Mesenchymal stem cell (in vitro differentiated cells and primary cell): ENCODE measurements at regions not wholly inside any gene's neighbourhood (a gene's known extent, or its start where the extent isn't known, plus 50 kb on each side); places are given as distances from the start of the nearest gene placed in this dataset.
"Not testable (repeated sequence)": the region's sequence is repeated elsewhere in the genome, so short reads cannot be mapped to it uniquely, and the experiment has no call there.

Experiments used
- DNase-seq: peaks from one replicate; pipeline ENCODE4 v3.0.0-alpha.2; 2013
- H2AFZ ChIP-seq: one replicate; pipeline ENCODE4 v1.6.1; 2013; ENCODE audit warnings: low read depth, mild to moderate bottlenecking, control low read depth, inconsistent platforms, low read length, moderate library complexity
- H2AK5ac ChIP-seq: 2 replicates; pipeline ENCODE4 v1.6.1; 2013; ENCODE audit warnings: low read length, moderate library complexity, mild to moderate bottlenecking, inconsistent platforms; ENCODE audit not compliant: severe bottlenecking
- H2BK120ac ChIP-seq: one replicate; pipeline ENCODE4 v1.6.1; 2013; ENCODE audit warnings: low read depth, mild to moderate bottlenecking, inconsistent platforms, low read length, moderate library complexity
- H2BK12ac ChIP-seq, 2 experiments: one replicate each; pipeline ENCODE4 v1.6.1; 2013; ENCODE audit warnings: inconsistent platforms in 2 of 2, low read length in 2 of 2, mild to moderate bottlenecking in 2 of 2, moderate library complexity in 2 of 2, control low read depth in 1 of 2
- H2BK15ac ChIP-seq: one replicate; pipeline ENCODE4 v1.6.1; 2013; ENCODE audit warnings: mild to moderate bottlenecking, low read depth, inconsistent platforms; ENCODE audit not compliant: poor library complexity, severe bottlenecking
- H2BK5ac ChIP-seq: 2 replicates; pipeline ENCODE4 v1.6.1; 2013; ENCODE audit warnings: low read depth, mild to moderate bottlenecking, low read length, control low read depth, inconsistent platforms; ENCODE audit not compliant: poor library complexity, severe bottlenecking
- H3K14ac ChIP-seq, 2 experiments: one replicate each; pipeline ENCODE4 v1.6.1; 2013; ENCODE audit warnings: inconsistent platforms in 2 of 2, low read length in 2 of 2, control low read depth in 1 of 2, mild to moderate bottlenecking in 1 of 2, moderate library complexity in 1 of 2
- H3K18ac ChIP-seq, 2 experiments: one replicate each; pipeline ENCODE4 v1.6.1; 2013; ENCODE audit warnings: inconsistent platforms in 2 of 2, low read length in 2 of 2, control low read depth in 1 of 2, low read depth in 1 of 2, mild to moderate bottlenecking in 1 of 2
- H3K23ac ChIP-seq, 2 experiments: one replicate each; pipeline ENCODE4 v1.6.1; 2013; ENCODE audit warnings: inconsistent platforms in 2 of 2, low read length in 2 of 2, mild to moderate bottlenecking in 2 of 2, moderate library complexity in 2 of 2, control low read depth in 1 of 2
- H3K27ac ChIP-seq: 2 replicates; pipeline ENCODE4 v1.5.1; 2013; ENCODE audit warnings: mild to moderate bottlenecking, moderate library complexity, low read length, control low read depth, inconsistent platforms; ENCODE audit not compliant: poor library complexity, severe bottlenecking
- H3K27me3 ChIP-seq, 2 experiments: 2 replicates each; pipeline versions ENCODE4 v1.6.1 to v1.7.0; 2013; ENCODE audit warnings: low read length in 2 of 2, mild to moderate bottlenecking in 2 of 2, moderate library complexity in 2 of 2, control low read depth in 1 of 2, inconsistent platforms in 1 of 2; ENCODE audit not compliant: control insufficient read depth in 1 of 2, insufficient read depth in 1 of 2
- H3K36me3 ChIP-seq, 2 experiments: 2 replicates each; pipeline versions ENCODE4 v1.6.1 to v1.7.0; 2013; ENCODE audit warnings: low read length in 2 of 2, control low read depth in 1 of 2, inconsistent platforms in 1 of 2, low read depth in 1 of 2, mild to moderate bottlenecking in 1 of 2; ENCODE audit not compliant: insufficient read depth in 2 of 2, control insufficient read depth in 1 of 2
- H3K4ac ChIP-seq, 2 experiments: one replicate each; pipeline ENCODE4 v1.6.1; 2013; ENCODE audit warnings: inconsistent platforms in 2 of 2, low read length in 2 of 2, mild to moderate bottlenecking in 2 of 2, moderate library complexity in 2 of 2, control low read depth in 1 of 2, low read depth in 1 of 2
- H3K4me1 ChIP-seq: 2 replicates; pipeline ENCODE4 v1.6.1; 2013; ENCODE audit warnings: low read depth, low read length, control low read depth; ENCODE audit not compliant: control insufficient read depth, insufficient read depth
- H3K4me2 ChIP-seq: 2 replicates; pipeline ENCODE4 v1.6.1; 2013; ENCODE audit warnings: low read length, mild to moderate bottlenecking, inconsistent platforms; ENCODE audit not compliant: poor library complexity, severe bottlenecking
- H3K4me3 ChIP-seq, 2 experiments: 2 replicates each; pipeline versions ENCODE4 v1.5.1 to v1.7.0; 2013; ENCODE audit warnings: low read length in 2 of 2, mild to moderate bottlenecking in 2 of 2, control low read depth in 1 of 2, low read depth in 1 of 2; ENCODE audit not compliant: insufficient read depth in 1 of 2
- H3K79me1 ChIP-seq: replicated peaks from 2 replicates; pipeline ENCODE4 v1.6.1; 2013; ENCODE audit warnings: mild to moderate bottlenecking, control low read depth, low read length, inconsistent platforms; ENCODE audit not compliant: poor library complexity, severe bottlenecking
- H3K9ac ChIP-seq: 2 replicates; pipeline ENCODE4 v1.7.0; 2013; ENCODE audit warnings: mild to moderate bottlenecking, low read length, moderate library complexity
- H3K9me3 ChIP-seq: 2 replicates; pipeline ENCODE4 v1.7.0; 2013; ENCODE audit warnings: mild to moderate bottlenecking, low read length; ENCODE audit not compliant: control insufficient read depth
- H4K8ac ChIP-seq: one replicate; pipeline ENCODE4 v1.6.1; 2013; ENCODE audit warnings: inconsistent platforms, mild to moderate bottlenecking, low read length, moderate library complexity
- H4K91ac ChIP-seq: one replicate; pipeline ENCODE4 v1.6.1; 2013; ENCODE audit warnings: mild to moderate bottlenecking, low read length, inconsistent platforms
- WGBS: methylation state at CpG from one replicate; pipeline ENCODE4 v1.1.7; 2013; ENCODE audit warnings: mixed read lengths; 5-methylcytosine and 5-hydroxymethylcytosine counted together

- Histone ChIP-seq H2BK5ac (no peak overlapping the region), H2AK5ac (no peak overlapping the region), H3K4me1 (no peaks in the 10 kb centered on the region), H3K9ac (no peak overlapping the region), H3K23ac (no peak overlapping the region), H3K4me2 (no peak overlapping the region), H2BK15ac (no peak overlapping the region), H3K18ac (no peak overlapping the region), H3K79me1 (no peaks in the 10 kb centered on the region), H3K9me3 (peaks cover 4% of the 10 kb centered on the region), H3K14ac (no peak overlapping the region), H2BK120ac (no peak overlapping the region), H3K4ac (no peak overlapping the region), H3K27ac (no peak overlapping the region), H4K8ac (no peak overlapping the region), H2BK12ac (no peak overlapping the region), H2AFZ (no peak overlapping the region), H3K36me3 (no peaks in the 10 kb centered on the region), H3K27me3 (no peaks in the 10 kb centered on the region), H4K91ac (no peak overlapping the region), H3K4me3 (no peak overlapping the region)
- 74% methylated on average over 3 of the region's 3 CpGs for WGBS
- no peak for DNase-seq
Observed at GRCh38 chr11:34783816-34784317, 132.3 kb downstream of the APIP start.

GRCh38 chr11:34781826-34782225, 134.4 kb downstream of the APIP start:
- H3K9me3 ChIP-seq, H2AK5ac ChIP-seq, H3K79me1 ChIP-seq, H3K27me3 ChIP-seq, H3K36me3 ChIP-seq, H2AFZ ChIP-seq, H2BK120ac ChIP-seq, H3K9ac ChIP-seq, H2BK15ac ChIP-seq, H2BK12ac ChIP-seq, H4K8ac ChIP-seq, H3K27ac ChIP-seq, H3K14ac ChIP-seq, H3K23ac ChIP-seq, H3K4ac ChIP-seq, H3K4me3 ChIP-seq, H3K4me2 ChIP-seq, H3K4me1 ChIP-seq, DNase-seq, H4K91ac ChIP-seq, H3K18ac ChIP-seq, H2BK5ac ChIP-seq: not testable (repeated sequence)

GRCh38 chr11:34775417-34775888, 140.7 kb downstream of the APIP start:
- DNase-seq, result no peak
- Histone ChIP-seq H2AFZ (peak overlapping the region; percentile 27), H3K4me2 (no peak overlapping the region), H2BK5ac (no peak overlapping the region), H3K27ac (no peak overlapping the region), H3K4me3 (no peak overlapping the region), H3K79me1 (no peaks in the 10 kb centered on the region), H3K4me1 (no peaks in the 10 kb centered on the region), H3K27me3 (peaks cover 0 to 12% of the 10 kb centered on the region in 2 experiments), H4K91ac (no peak overlapping the region), H3K9ac (no peak overlapping the region), H3K14ac (no peak overlapping the region), H2BK15ac (no peak overlapping the region), H3K18ac (no peak overlapping the region), H2AK5ac (no peak overlapping the region), H3K9me3 (peaks cover 4% of the 10 kb centered on the region), H2BK12ac (no peak overlapping the region), H2BK120ac (no peak overlapping the region), H4K8ac (no peak overlapping the region), H3K36me3 (no peaks in the 10 kb centered on the region), H3K4ac (no peak overlapping the region), H3K23ac (no peak overlapping the region)
- WGBS, result 95% methylated on average over 4 of the region's 4 CpGs

GRCh38 chr11:34774604-34775003, 141.6 kb downstream of the APIP start:
- WGBS, result 84% methylated on average over 2 of the region's 2 CpGs
- no peak overlapping the region for H3K4ac ChIP-seq

More at GRCh38 chr11:34774604-34775003, 141.6 kb downstream of the APIP start:
- Histone ChIP-seq H4K8ac (no peak overlapping the region), H2AK5ac (no peak overlapping the region), H3K9ac (no peak overlapping the region), H3K4me2 (no peak overlapping the region), H3K36me3 (peaks cover 0 to 7% of the 10 kb centered on the region in 2 experiments), H2AFZ (no peak overlapping the region), H2BK12ac (no peak overlapping the region), H3K9me3 (peaks cover 4% of the 10 kb centered on the region), H3K79me1 (peaks cover 1% of the 10 kb centered on the region), H3K27me3 (peaks cover 0 to 20% of the 10 kb centered on the region in 2 experiments), H2BK120ac (no peak overlapping the region), H3K4me1 (no peaks in the 10 kb centered on the region), H3K18ac (no peak overlapping the region), H3K4me3 (no peak overlapping the region), H3K27ac (no peak overlapping the region), H3K23ac (no peak overlapping the region), H2BK15ac (no peak overlapping the region), H2BK5ac (no peak overlapping the region), H3K14ac (no peak overlapping the region), H4K91ac (no peak overlapping the region)
- no peak for DNase-seq
